ENCODE measurements at regions not wholly inside any gene's neighbourhood (a gene's known extent, or its start where the extent isn't known, plus 50 kb on each side); places are given as distances from the start of the nearest gene placed in this dataset.
A peak's percentile ranks its signal among the peaks of the same experiment; 100 is the strongest.

GRCh38 chr7:128167791-128168666, 73.0 kb upstream of the LEP start:
- no peak for TF ChIP-seq CTCF (IDR thresholded peaks at IDR 0.05)
- H3K27ac ChIP-seq = no peak overlapping the region
- DNase-seq (ENCODE audit: low spot score) = no peak
- H3K4me3 ChIP-seq = peak overlapping the region; percentile 69

GRCh38 chr7:128168667-128169210, 72.3 kb upstream of the LEP start:
- Histone ChIP-seq H3K4me3 (peak overlapping the region; percentile 69), H3K27ac (no peak overlapping the region)
- no peak for TF ChIP-seq CTCF (IDR thresholded peaks at IDR 0.05)
- peak; percentile 24 for DNase-seq (ENCODE audit: low spot score)

GRCh38 chr7:128170461-128170860, 70.6 kb upstream of the LEP start:
- no peak overlapping the region for H3K27ac ChIP-seq
- DNase-seq (ENCODE audit: low spot score) = no peak
- H3K4me3 ChIP-seq = no peak overlapping the region
- no peak for TF ChIP-seq CTCF (IDR thresholded peaks at IDR 0.05)

GRCh38 chr7:128171342-128171918, 69.6 kb upstream of the LEP start:
- no peak overlapping the region for H3K27ac ChIP-seq
- TF ChIP-seq CTCF (IDR thresholded peaks at IDR 0.05) = no peak
- H3K4me3 ChIP-seq = no peak overlapping the region
- DNase-seq (ENCODE audit: low spot score) = no peak

GRCh38 chr7:128172151-128172550, 68.9 kb upstream of the LEP start:
- Histone ChIP-seq H3K27ac (no peak overlapping the region), H3K4me3 (no peak overlapping the region)
- TF ChIP-seq CTCF (IDR thresholded peaks at IDR 0.05) = no peak
- DNase-seq (ENCODE audit: low spot score) = no peak

GRCh38 chr7:128172963-128173362, 68.1 kb upstream of the LEP start:
- Histone ChIP-seq H3K4me3 (no peak overlapping the region), H3K27ac (no peak overlapping the region)
- DNase-seq (ENCODE audit: low spot score) = no peak
- no peak for TF ChIP-seq CTCF (IDR thresholded peaks at IDR 0.05)
